Pancreas (tissue), 10 donors: ENCODE measurements at regions not wholly inside any gene's neighbourhood (a gene's known extent, or its start where the extent isn't known, plus 50 kb on each side); places are given as distances from the start of the nearest gene placed in this dataset.

Source experiments
- ATAC-seq, 4 donors: fragments of 200-7000 bp; cut with Tn5 transposase; one replicate each; pipeline versions ENCODE4 v1.8.0 to v1.9.1; 2020; ENCODE audit warnings: mild to moderate bottlenecking in 4 of 4, moderate library complexity in 4 of 4
- DNase-seq, 6 donors: peaks; one replicate each; pipeline ENCODE4 v3.0.0-alpha.2; 2020
- FAIRE-seq: peaks from 2 replicates; lab custom pipeline; 2012; peaks lifted over from hg19 to GRCh38; lab: Jason Lieb, UNC
- H3K27ac ChIP-seq, 4 donors: fragments of 200-600 bp; sonication (generic); 1 replicate in 3 of 4; 2 replicates in 1 of 4; pipeline versions ENCODE4 v1.5.0 to v1.8.0; 2020
- H3K27me3 ChIP-seq, 4 donors: fragments of 200-600 bp; one replicate each; pipeline ENCODE4 v1.8.0; 2021
- H3K36me3 ChIP-seq, 3 donors: fragments of 200-600 bp; sonication (generic) in 1 of 3; one replicate each; pipeline versions ENCODE4 v1.5.0 to v1.8.0; 2020 to 2021
- H3K4me1 ChIP-seq, 3 donors: fragments of 200-600 bp; one replicate each; pipeline ENCODE4 v1.8.0; 2021
- H3K4me3 ChIP-seq, 4 donors: fragments of 200-600 bp; sonication (generic) in 2 of 4; one replicate each; pipeline versions ENCODE4 v1.5.0 to v1.8.0; 2020 to 2021
- H3K9me3 ChIP-seq, 4 donors: fragments of 200-600 bp; one replicate each; pipeline ENCODE4 v1.8.0; 2021
- CTCF ChIP-seq, 4 donors: fragments of 200-600 bp; sonication (generic) in 3 of 4; IDR thresholded peaks; one replicate each; pipeline versions ENCODE4 v1.5.0 to v1.8.0; 2021; ENCODE audit warnings: antibody characterized with exemption in 4 of 4
- WGBS, 2 donors: extraction: QIAGEN DNeasy Blood & Tissue Kit; methylation state at CpG; one replicate each; pipeline ENCODE4 v1.1.7; 2013; 5-methylcytosine and 5-hydroxymethylcytosine counted together
- intact Hi-C, 3 donors: fragments of 100-400 bp; cut with DNase I; formaldehyde crosslinking; loops; one replicate each; pipeline versions ENCODE4 v1.11.1 to v1.14.2; 2022
- donor health status: healthy with polysubstance abuse.
- donor health status: DM: no; HTN: no; CAD: no; lungs with moderate emphysema.
- donor health status: DM: no; HTN: no; CAD: no.
- donor health status: control.
- donor health status: control.
- donor health status: Bipolar disorder and iron deficiency.
- donor health status: DM: yes; HTN: yes; CAD: no.
- donor health status: DM: no; HTN: no; CAD: no.
- donor health status: DM: no; HTN: no; CAD: no.
- donor health status: DM: yes; HTN: yes; CAD: no.

- WGBS, 2 donors = 93 to 95% methylated on average over 13 of the region's 13 CpGs
- no peak for TF ChIP-seq CTCF (IDR thresholded peaks at IDR 0.05)
- Histone ChIP-seq H3K27me3 (no peaks in the 10 kb centered on the region), H3K9me3 (no peaks in the 10 kb centered on the region), H3K4me3 (no peak overlapping the region), H3K4me1 (peaks cover under 1 to 4% (median under 1%) of the 10 kb centered on the region in 3 donors), H3K27ac (no peak overlapping the region), H3K36me3 (peaks cover 0 to 13% (median 13%) of the 10 kb centered on the region in 3 donors)
- DNase-seq = no peak
- FAIRE-seq = no peak
- no peak for ATAC-seq
- intact Hi-C loops = no loop called here
Observed at GRCh38 chr12:124418156-124418555, 123.3 kb downstream of the RFLNA start.

GRCh38 chr12:124416516-124417395 lies 121.9 kb downstream of the RFLNA start:
- Histone ChIP-seq H3K27me3 (no peaks in the 10 kb centered on the region), H3K4me1 (no peaks in the 10 kb centered on the region), H3K36me3 (peaks cover 0 to 13% (median 13%) of the 10 kb centered on the region in 3 donors), H3K9me3 (no peaks in the 10 kb centered on the region), H3K4me3 (no peak overlapping the region), H3K27ac (no peak overlapping the region)
- intact Hi-C loops = no loop called here
- DNase-seq (peak in 1 of 6 donors; percentile 58), FAIRE-seq (no peak), ATAC-seq (no peak)
- WGBS, 2 donors = 95% methylated on average over 59 of the region's 59 CpGs
- TF ChIP-seq CTCF (IDR thresholded peaks at IDR 0.05) = no peak

- H3K9me3 ChIP-seq = no peaks in the 10 kb centered on the region
- no peaks in the 10 kb centered on the region for H3K27me3 ChIP-seq
- ATAC-seq (no peak), DNase-seq (no peak), FAIRE-seq (no peak)
- no peak for TF ChIP-seq CTCF (IDR thresholded peaks at IDR 0.05)
- intact Hi-C loops = no loop called here
- 93 to 97% methylated on average over 9 of the region's 9 CpGs for WGBS, 2 donors
- no peak overlapping the region for H3K4me3 ChIP-seq
- peaks cover 0 to 11% (median 10%) of the 10 kb centered on the region in 3 donors for H3K36me3 ChIP-seq
- no peak overlapping the region for H3K27ac ChIP-seq
- H3K4me1 ChIP-seq = peaks cover 0 to 10% (median 6%) of the 10 kb centered on the region in 3 donors
Observed at GRCh38 chr12:124415064-124415463, 120.2 kb downstream of the RFLNA start.

GRCh38 chr12:124413915-124414314 lies 119.0 kb downstream of the RFLNA start:
- 83 to 84% methylated on average over 8 of the region's 8 CpGs for WGBS, 2 donors
- no peak for ATAC-seq
- no peak for FAIRE-seq
- DNase-seq = no peak
- Histone ChIP-seq H3K27ac (no peak overlapping the region), H3K4me1 (peaks cover 0 to 11% (median 7%) of the 10 kb centered on the region in 3 donors), H3K27me3 (no peaks in the 10 kb centered on the region), H3K9me3 (no peaks in the 10 kb centered on the region), H3K36me3 (peaks cover 0 to under 1% (median 0%) of the 10 kb centered on the region in 3 donors), H3K4me3 (no peak overlapping the region)
- no peak for TF ChIP-seq CTCF (IDR thresholded peaks at IDR 0.05)
- intact Hi-C loops = no loop called here

- FAIRE-seq = no peak
- Histone ChIP-seq H3K27ac (no peak overlapping the region), H3K27me3 (no peaks in the 10 kb centered on the region), H3K4me1 (peaks cover 0 to 11% (median 7%) of the 10 kb centered on the region in 3 donors), H3K4me3 (no peak overlapping the region), H3K36me3 (no peaks in the 10 kb centered on the region), H3K9me3 (no peaks in the 10 kb centered on the region)
- DNase-seq = no peak
- intact Hi-C loops = no loop called here
- no peak for TF ChIP-seq CTCF (IDR thresholded peaks at IDR 0.05)
- 73 to 77% methylated on average over 15 of the region's 15 CpGs for WGBS, 2 donors
- ATAC-seq = peak in 2 of 4 donors; percentile 8 to 31
Observed at GRCh38 chr12:124413401-124413800, 118.5 kb downstream of the RFLNA start.
